CD4-positive, CD25-positive, alpha-beta regulatory T cell (primary cell): ENCODE measurements at regions not wholly inside any gene's neighbourhood (a gene's known extent, or its start where the extent isn't known, plus 50 kb on each side); places are given as distances from the start of the nearest gene placed in this dataset.

Source experiments
- ATAC-seq, 2 donors: fragments of 150-1000 bp; cut with Tn5 transposase; one replicate each; pipeline ENCODE4 v1.10.0; 2021; ENCODE audit warnings: low read depth in 2 of 2, moderate number of reproducible peaks in 2 of 2, moderate library complexity in 1 of 2
- DNase-seq, 3 donors: peaks; one replicate each; pipeline versions ENCODE4 v3.0.0 to v3.0.0-alpha.2; 2012 to 2022; ENCODE audit warnings: mixed read lengths in 1 of 3
- H3K27ac ChIP-seq: one replicate; pipeline ENCODE4 v1.7.0; 2013; ENCODE audit warnings: mild to moderate bottlenecking, low read length; ENCODE audit not compliant: insufficient read depth, poor library complexity, severe bottlenecking
- H3K27me3 ChIP-seq: one replicate; pipeline ENCODE4 v1.7.0; 2013; ENCODE audit warnings: low read length; ENCODE audit not compliant: control insufficient read depth, insufficient read depth
- H3K36me3 ChIP-seq: one replicate; pipeline ENCODE4 v1.7.0; 2013; ENCODE audit warnings: mild to moderate bottlenecking, low read length, moderate library complexity; ENCODE audit not compliant: control insufficient read depth, insufficient read depth
- H3K4me1 ChIP-seq: 2 replicates; pipeline ENCODE4 v1.7.0; 2013; ENCODE audit warnings: mild to moderate bottlenecking, low read length; ENCODE audit not compliant: insufficient read depth, control insufficient read depth, poor library complexity, severe bottlenecking
- H3K4me3 ChIP-seq: one replicate; pipeline ENCODE4 v1.7.0; 2013; ENCODE audit warnings: low read depth, mild to moderate bottlenecking, low read length, moderate library complexity
- H3K9me3 ChIP-seq, 2 experiments: 1 replicate in 1 of 2; 2 replicates in 1 of 2; pipeline ENCODE4 v1.7.0; 2013; ENCODE audit warnings: low read length in 2 of 2, mild to moderate bottlenecking in 1 of 2, moderate library complexity in 1 of 2; ENCODE audit not compliant: control insufficient read depth in 2 of 2
- H3K27ac Mint-ChIP-seq, 3 donors: one replicate each; pipeline ENCODE4 v1.8.0; 2020 to 2022; ENCODE audit warnings: mild to moderate bottlenecking in 3 of 3, mixed read lengths in 3 of 3, moderate library complexity in 2 of 3
- H3K27me3 Mint-ChIP-seq: one replicate; pipeline ENCODE4 v1.8.0; 2022; ENCODE audit warnings: mild to moderate bottlenecking, mixed read lengths
- H3K36me3 Mint-ChIP-seq: one replicate; pipeline ENCODE4 v1.8.0; 2020; ENCODE audit warnings: mixed read lengths
- H3K4me1 Mint-ChIP-seq, 4 donors: one replicate each; pipeline ENCODE4 v1.8.0; 2020 to 2022; ENCODE audit warnings: mixed read lengths in 4 of 4, mild to moderate bottlenecking in 1 of 4
- H3K4me3 Mint-ChIP-seq, 4 donors: one replicate each; pipeline ENCODE4 v1.8.0; 2020 to 2022; ENCODE audit warnings: mild to moderate bottlenecking in 4 of 4, mixed read lengths in 4 of 4, moderate library complexity in 3 of 4
- H3K9me3 Mint-ChIP-seq, 7 donors: one replicate each; pipeline ENCODE4 v1.8.0; 2020 to 2022; ENCODE audit warnings: mixed read lengths in 7 of 7, mild to moderate bottlenecking in 3 of 7, moderate library complexity in 2 of 7

GRCh38 chr5:174186096-174186695 is 140.7 kb downstream of the NSG2 start:
- peaks cover 4% of the 10 kb centered on the region for H3K27me3 Mint-ChIP-seq
- no peaks in the 10 kb centered on the region for H3K4me1 Mint-ChIP-seq
- Histone ChIP-seq H3K4me3 (no peak overlapping the region), H3K36me3 (no peaks in the 10 kb centered on the region), H3K4me1 (no peaks in the 10 kb centered on the region), H3K27ac (no peak overlapping the region), H3K9me3 (no peaks in the 10 kb centered on the region), H3K27me3 (no peaks in the 10 kb centered on the region)
- H3K9me3 Mint-ChIP-seq = peaks cover 0 to 2% (median 0%) of the 10 kb centered on the region in 7 donors
- DNase-seq = no peak
- H3K36me3 Mint-ChIP-seq = no peaks in the 10 kb centered on the region
- H3K4me3 Mint-ChIP-seq = no peak overlapping the region
- ATAC-seq = no peak
- H3K27ac Mint-ChIP-seq = no peak overlapping the region

GRCh38 chr5:174187001-174187400 is 141.5 kb downstream of the NSG2 start:
- H3K27me3 ChIP-seq = no peaks in the 10 kb centered on the region
- no peak for DNase-seq
- no peak overlapping the region for H3K27ac ChIP-seq
- Mint-ChIP-seq H3K9me3 (peaks cover 0 to 1% (median 0%) of the 10 kb centered on the region in 7 donors), H3K27ac (no peak overlapping the region), H3K36me3 (no peaks in the 10 kb centered on the region), H3K4me3 (no peak overlapping the region), H3K27me3 (peaks cover 4% of the 10 kb centered on the region), H3K4me1 (no peaks in the 10 kb centered on the region)
- H3K9me3 ChIP-seq = no peaks in the 10 kb centered on the region
- no peaks in the 10 kb centered on the region for H3K36me3 ChIP-seq
- H3K4me3 ChIP-seq = no peak overlapping the region
- ATAC-seq = no peak
- H3K4me1 ChIP-seq = no peaks in the 10 kb centered on the region

GRCh38 chr5:174187481-174187880 is 142.0 kb downstream of the NSG2 start:
- Mint-ChIP-seq H3K4me1 (no peaks in the 10 kb centered on the region), H3K9me3 (peaks cover 0 to 1% (median 0%) of the 10 kb centered on the region in 7 donors), H3K4me3 (no peak overlapping the region), H3K36me3 (no peaks in the 10 kb centered on the region), H3K27me3 (peaks cover 4% of the 10 kb centered on the region), H3K27ac (no peak overlapping the region)
- Histone ChIP-seq H3K36me3 (no peaks in the 10 kb centered on the region), H3K4me3 (no peak overlapping the region), H3K9me3 (no peaks in the 10 kb centered on the region), H3K27me3 (no peaks in the 10 kb centered on the region), H3K4me1 (no peaks in the 10 kb centered on the region), H3K27ac (no peak overlapping the region)
- DNase-seq = no peak
- no peak for ATAC-seq

GRCh38 chr5:174188295-174188694 is 142.8 kb downstream of the NSG2 start:
- Mint-ChIP-seq H3K27ac (no peak overlapping the region), H3K9me3 (peaks cover 0 to 1% (median 0%) of the 10 kb centered on the region in 7 donors), H3K36me3 (no peaks in the 10 kb centered on the region), H3K4me3 (no peak overlapping the region), H3K4me1 (no peaks in the 10 kb centered on the region), H3K27me3 (peaks cover 4% of the 10 kb centered on the region)
- ATAC-seq (no peak), DNase-seq (no peak)
- H3K36me3 ChIP-seq = no peaks in the 10 kb centered on the region
- H3K27me3 ChIP-seq = no peaks in the 10 kb centered on the region
- no peaks in the 10 kb centered on the region for H3K9me3 ChIP-seq
- no peak overlapping the region for H3K4me3 ChIP-seq
- no peaks in the 10 kb centered on the region for H3K4me1 ChIP-seq
- H3K27ac ChIP-seq = no peak overlapping the region

- Histone ChIP-seq H3K27ac (no peak overlapping the region), H3K27me3 (no peaks in the 10 kb centered on the region), H3K36me3 (no peaks in the 10 kb centered on the region), H3K4me1 (no peaks in the 10 kb centered on the region), H3K9me3 (no peaks in the 10 kb centered on the region), H3K4me3 (no peak overlapping the region)
- Mint-ChIP-seq H3K27ac (no peak overlapping the region), H3K4me3 (no peak overlapping the region), H3K4me1 (no peaks in the 10 kb centered on the region), H3K27me3 (peaks cover 4% of the 10 kb centered on the region), H3K36me3 (no peaks in the 10 kb centered on the region), H3K9me3 (peaks cover 0 to 1% (median 0%) of the 10 kb centered on the region in 7 donors)
- DNase-seq (no peak), ATAC-seq (no peak)
These were observed 144.4 kb downstream of the NSG2 start for GRCh38 chr5:174189654-174190541.

GRCh38 chr5:174191076-174191475 is 145.6 kb downstream of the NSG2 start:
- H3K36me3 ChIP-seq = no peaks in the 10 kb centered on the region
- no peak for DNase-seq
- Mint-ChIP-seq H3K36me3 (no peaks in the 10 kb centered on the region), H3K27ac (no peak overlapping the region), H3K27me3 (no peaks in the 10 kb centered on the region), H3K4me3 (no peak overlapping the region), H3K4me1 (no peaks in the 10 kb centered on the region), H3K9me3 (no peaks in the 10 kb centered on the region)
- no peaks in the 10 kb centered on the region for H3K4me1 ChIP-seq
- H3K9me3 ChIP-seq = no peaks in the 10 kb centered on the region
- H3K27me3 ChIP-seq = no peaks in the 10 kb centered on the region
- H3K4me3 ChIP-seq = no peak overlapping the region
- H3K27ac ChIP-seq = no peak overlapping the region
- no peak for ATAC-seq

GRCh38 chr5:174191850-174192655 is 146.5 kb downstream of the NSG2 start:
- no peaks in the 10 kb centered on the region for H3K36me3 Mint-ChIP-seq
- H3K4me3 Mint-ChIP-seq = no peak overlapping the region

More at GRCh38 chr5:174191850-174192655, 146.5 kb downstream of the NSG2 start:
- Histone ChIP-seq H3K4me1 (no peaks in the 10 kb centered on the region), H3K27me3 (no peaks in the 10 kb centered on the region), H3K36me3 (no peaks in the 10 kb centered on the region), H3K9me3 (no peaks in the 10 kb centered on the region), H3K4me3 (no peak overlapping the region), H3K27ac (no peak overlapping the region)
- no peak for ATAC-seq
- H3K27ac Mint-ChIP-seq = no peak overlapping the region
- no peaks in the 10 kb centered on the region for H3K27me3 Mint-ChIP-seq
- no peaks in the 10 kb centered on the region for H3K9me3 Mint-ChIP-seq
- DNase-seq = no peak
- no peaks in the 10 kb centered on the region for H3K4me1 Mint-ChIP-seq
